Hematopoietic multipotent progenitor cell treated with erythropoietin and hydrocortisone succinate and interleukin-3 and kit ligand, for 4 days (in vitro differentiated cells): ENCODE measurements at regions not wholly inside any gene's neighbourhood (a gene's known extent, or its start where the extent isn't known, plus 50 kb on each side); places are given as distances from the start of the nearest gene placed in this dataset.
"Not testable (repeated sequence)": the region's sequence is repeated elsewhere in the genome, so short reads cannot be mapped to it uniquely, and the experiment has no call there.

Experiments
- DNase-seq: peaks from one replicate; pipeline ENCODE4 v3.0.0-alpha.2; 2015

GRCh38 chr3:91348064-91348463, 2240.6 kb downstream of the EPHA3 start:
- peak; percentile 2 for DNase-seq

- not testable (repeated sequence) for DNase-seq
These were observed 2241.7 kb downstream of the EPHA3 start for GRCh38 chr3:91349072-91349471.

GRCh38 chr3:91352161-91352560, 2244.7 kb downstream of the EPHA3 start:
- DNase-seq: not testable (repeated sequence)

GRCh38 chr3:91359278-91359677, 2251.9 kb downstream of the EPHA3 start:
- not testable (repeated sequence) for DNase-seq

- DNase-seq: not testable (repeated sequence)
These were observed 2275.9 kb downstream of the EPHA3 start for GRCh38 chr3:91383100-91383894.

GRCh38 chr3:91403938-91404337, 2296.5 kb downstream of the EPHA3 start:
- DNase-seq: not testable (repeated sequence)

- not testable (repeated sequence) for DNase-seq
These were observed 2334.6 kb downstream of the EPHA3 start for GRCh38 chr3:91442063-91442462.

- not testable (repeated sequence) for DNase-seq
These were observed 2335.1 kb downstream of the EPHA3 start for GRCh38 chr3:91442483-91442882.

- DNase-seq: not testable (repeated sequence)
These were observed 2341.0 kb downstream of the EPHA3 start for GRCh38 chr3:91448379-91448778.

GRCh38 chr3:91466517-91466916, 2359.1 kb downstream of the EPHA3 start:
- not testable (repeated sequence) for DNase-seq

- DNase-seq: not testable (repeated sequence)
These were observed 2361.8 kb downstream of the EPHA3 start for GRCh38 chr3:91469251-91469650.

GRCh38 chr3:91485026-91485425, 2377.6 kb downstream of the EPHA3 start:
- DNase-seq: peak; percentile 18

GRCh38 chr3:91485891-91486290, 2378.5 kb downstream of the EPHA3 start:
- DNase-seq: not testable (repeated sequence)

- DNase-seq: not testable (repeated sequence)
These were observed 2390.3 kb downstream of the EPHA3 start for GRCh38 chr3:91497712-91498111.

GRCh38 chr3:91499850-91500249, 2392.4 kb downstream of the EPHA3 start:
- not testable (repeated sequence) for DNase-seq

GRCh38 chr3:91504874-91505273, 2397.5 kb downstream of the EPHA3 start:
- DNase-seq: not testable (repeated sequence)
